ENCODE measurements at regions not wholly inside any gene's neighbourhood (a gene's known extent, or its start where the extent isn't known, plus 50 kb on each side); places are given as distances from the start of the nearest gene placed in this dataset.
A peak's percentile ranks its signal among the peaks of the same experiment; 100 is the strongest.

- Histone ChIP-seq H2AFZ (ENCODE audit: control insufficient read depth, low read length) (peak overlapping the region; percentile 35), H4K20me1 (ENCODE audit: control insufficient read depth, extremely low read depth, insufficient read depth, low read length) (no peaks in the 10 kb centered on the region), H3K4me2 (ENCODE audit: control insufficient read depth, extremely low read depth, insufficient read depth, low read depth, low read length) (no peak overlapping the region), H3K9me1 (ENCODE audit: control insufficient read depth, extremely low read depth, insufficient read depth, low read length) (no peaks in the 10 kb centered on the region), H3K9ac (ENCODE audit: control insufficient read depth, extremely low read depth, insufficient read depth, low read length) (peak overlapping the region; percentile 24), H3K36me3 (ENCODE audit: control insufficient read depth in 2 of 2, extremely low read depth in 1 of 2, insufficient read depth in 2 of 2, low read length in 2 of 2) (no peaks in the 10 kb centered on the region), H3K79me2 (ENCODE audit: control insufficient read depth, insufficient read depth, low read length) (no peaks in the 10 kb centered on the region), H3K27ac (ENCODE audit: control insufficient read depth, insufficient read depth, low read length) (peak overlapping the region; percentile 72), H3K4me3 (ENCODE audit: control insufficient read depth in 2 of 3, extremely low read depth in 1 of 3, insufficient read depth in 2 of 3, low read depth in 1 of 3, low read length in 3 of 3) (no peak overlapping the region), H3K27me3 (ENCODE audit: control insufficient read depth, extremely low read depth, insufficient read depth, low read length) (no peaks in the 10 kb centered on the region), H3K9me3 (ENCODE audit: control insufficient read depth, low read depth, low read length) (no peaks in the 10 kb centered on the region), H3K4me1 (ENCODE audit: control insufficient read depth, extremely low read depth, insufficient read depth, low read length) (peaks cover 14% of the 10 kb centered on the region)
- peak; percentile 11 for DNase-seq (ENCODE audit: low read depth, low spot score)
- peak; percentile 71 for FAIRE-seq
- dilution Hi-C loops (cut with MboI; ENCODE audit: extremely low pct_ligation_motif_present, low sequenced_read_pairs), result no loop called here
- no peak for TF ChIP-seq EZH2 (IDR thresholded peaks at IDR 0.05; ENCODE audit: low read length)
These were observed 683.0 kb downstream of the DSC3 start for GRCh38 chr18:30359521-30359920.

- H2AFZ ChIP-seq (ENCODE audit: control insufficient read depth, low read length), result no peak overlapping the region
- H3K27me3 ChIP-seq (ENCODE audit: control insufficient read depth, extremely low read depth, insufficient read depth, low read length), result no peaks in the 10 kb centered on the region
- peak overlapping the region; percentile 72 for H3K27ac ChIP-seq (ENCODE audit: control insufficient read depth, insufficient read depth, low read length)
- no peak for TF ChIP-seq CTCF (optimal IDR thresholded peaks at IDR 0.05 in 1 of 3, IDR thresholded peaks at IDR 0.05 in 1 of 3, conservative IDR thresholded peaks at IDR 0.05 in 1 of 3; ENCODE audit: extremely low read depth in 1 of 3, insufficient read depth in 2 of 3, low read length in 3 of 3)
- TF ChIP-seq EZH2 (IDR thresholded peaks at IDR 0.05; ENCODE audit: low read length), result no peak
- no peaks in the 10 kb centered on the region for H3K79me2 ChIP-seq (ENCODE audit: control insufficient read depth, insufficient read depth, low read length)
- DNase-seq (ENCODE audit: low read depth, low spot score) (peak; percentile 19), FAIRE-seq (peak; percentile 59)
- no peak overlapping the region for H3K9ac ChIP-seq (ENCODE audit: control insufficient read depth, extremely low read depth, insufficient read depth, low read length)
- H3K4me1 ChIP-seq (ENCODE audit: control insufficient read depth, extremely low read depth, insufficient read depth, low read length), result peaks cover 14% of the 10 kb centered on the region
- no peaks in the 10 kb centered on the region for H4K20me1 ChIP-seq (ENCODE audit: control insufficient read depth, extremely low read depth, insufficient read depth, low read length)
- H3K36me3 ChIP-seq (ENCODE audit: control insufficient read depth in 2 of 2, extremely low read depth in 1 of 2, insufficient read depth in 2 of 2, low read length in 2 of 2), result no peaks in the 10 kb centered on the region
- no peaks in the 10 kb centered on the region for H3K9me1 ChIP-seq (ENCODE audit: control insufficient read depth, extremely low read depth, insufficient read depth, low read length)
- H3K9me3 ChIP-seq (ENCODE audit: control insufficient read depth, low read depth, low read length), result no peaks in the 10 kb centered on the region
- H3K4me3 ChIP-seq (ENCODE audit: control insufficient read depth in 2 of 3, extremely low read depth in 1 of 3, insufficient read depth in 2 of 3, low read depth in 1 of 3, low read length in 3 of 3), result no peak overlapping the region
- no peak overlapping the region for H3K4me2 ChIP-seq (ENCODE audit: control insufficient read depth, extremely low read depth, insufficient read depth, low read depth, low read length)
- dilution Hi-C loops (cut with MboI; ENCODE audit: extremely low pct_ligation_motif_present, low sequenced_read_pairs), result no loop called here
These were observed 684.0 kb downstream of the DSC3 start for GRCh38 chr18:30358555-30358954.

- DNase-seq (ENCODE audit: low read depth, low spot score) (no peak), FAIRE-seq (no peak)
- H3K9ac ChIP-seq (ENCODE audit: control insufficient read depth, extremely low read depth, insufficient read depth, low read length), result no peak overlapping the region
- H2AFZ ChIP-seq (ENCODE audit: control insufficient read depth, low read length), result no peak overlapping the region
- dilution Hi-C loops (cut with MboI; ENCODE audit: extremely low pct_ligation_motif_present, low sequenced_read_pairs), result no loop called here
- H3K79me2 ChIP-seq (ENCODE audit: control insufficient read depth, insufficient read depth, low read length), result no peaks in the 10 kb centered on the region
- H3K9me1 ChIP-seq (ENCODE audit: control insufficient read depth, extremely low read depth, insufficient read depth, low read length), result no peaks in the 10 kb centered on the region
- TF ChIP-seq CTCF (optimal IDR thresholded peaks at IDR 0.05 in 1 of 3, IDR thresholded peaks at IDR 0.05 in 1 of 3, conservative IDR thresholded peaks at IDR 0.05 in 1 of 3; ENCODE audit: extremely low read depth in 1 of 3, insufficient read depth in 2 of 3, low read length in 3 of 3) (no peak), EZH2 (IDR thresholded peaks at IDR 0.05; ENCODE audit: low read length) (no peak)
- H3K4me3 ChIP-seq (ENCODE audit: control insufficient read depth in 2 of 3, extremely low read depth in 1 of 3, insufficient read depth in 2 of 3, low read depth in 1 of 3, low read length in 3 of 3), result no peak overlapping the region
- no peaks in the 10 kb centered on the region for H3K4me1 ChIP-seq (ENCODE audit: control insufficient read depth, extremely low read depth, insufficient read depth, low read length)
- no peak overlapping the region for H3K4me2 ChIP-seq (ENCODE audit: control insufficient read depth, extremely low read depth, insufficient read depth, low read depth, low read length)
- no peaks in the 10 kb centered on the region for H3K27me3 ChIP-seq (ENCODE audit: control insufficient read depth, extremely low read depth, insufficient read depth, low read length)
- no peak overlapping the region for H3K27ac ChIP-seq (ENCODE audit: control insufficient read depth, insufficient read depth, low read length)
- no peaks in the 10 kb centered on the region for H3K36me3 ChIP-seq (ENCODE audit: control insufficient read depth in 2 of 2, extremely low read depth in 1 of 2, insufficient read depth in 2 of 2, low read length in 2 of 2)
- H4K20me1 ChIP-seq (ENCODE audit: control insufficient read depth, extremely low read depth, insufficient read depth, low read length), result no peaks in the 10 kb centered on the region
- no peaks in the 10 kb centered on the region for H3K9me3 ChIP-seq (ENCODE audit: control insufficient read depth, low read depth, low read length)
These were observed 689.9 kb downstream of the DSC3 start for GRCh38 chr18:30352551-30353168.

Measured in keratinocyte (primary cell).